Fibroblast of pulmonary artery (primary cell): ENCODE measurements at regions not wholly inside any gene's neighbourhood (a gene's known extent, or its start where the extent isn't known, plus 50 kb on each side); places are given as distances from the start of the nearest gene placed in this dataset.

Source experiments
- DNase-seq: peaks from one replicate; pipeline ENCODE4 v3.0.0-alpha.2; 2010; ENCODE audit warnings: low read depth
- H3K4me3 ChIP-seq: replicated peaks from 2 replicates; pipeline ENCODE4 v1.5.1; 2011; ENCODE audit warnings: low read depth, mild to moderate bottlenecking, control low read depth, low read length, moderate library complexity
- CTCF ChIP-seq: IDR thresholded peaks from 2 replicates; pipeline ENCODE4 v1.5.1; 2011; ENCODE audit warnings: mild to moderate bottlenecking, control low read depth, low read length, inconsistent platforms; ENCODE audit errors: missing control alignments

GRCh38 chr13:48761256-48761655, 107.5 kb downstream of the CYSLTR2 start:
- no peak overlapping the region for H3K4me3 ChIP-seq
- TF ChIP-seq CTCF: no peak
- no peak for DNase-seq

- H3K4me3 ChIP-seq: no peak overlapping the region
- peak; percentile 97 for DNase-seq
- TF ChIP-seq CTCF: no peak
These were observed 115.5 kb downstream of the CYSLTR2 start for GRCh38 chr13:48769107-48769704.

DNA sequence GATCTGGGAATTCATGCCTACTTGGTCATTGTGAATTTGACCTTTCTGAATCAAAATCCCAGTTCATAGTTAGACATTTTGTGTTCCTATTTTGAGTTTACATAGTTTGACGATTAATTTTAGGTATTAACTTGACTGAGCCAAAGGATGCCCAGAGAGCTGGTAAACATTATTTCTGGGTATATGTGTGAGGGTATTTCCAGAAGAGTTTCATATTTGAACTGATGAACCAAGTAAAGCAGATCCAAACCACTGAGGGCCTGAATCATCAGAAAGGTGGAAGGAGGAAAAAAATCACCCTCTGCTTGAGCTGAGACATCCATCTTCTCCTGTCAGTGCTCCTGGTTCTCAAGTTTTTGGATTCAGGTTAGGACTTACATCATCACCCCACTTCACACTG, 116.6 kb downstream of the CYSLTR2 start:
- DNase-seq: no peak
- no peak overlapping the region for H3K4me3 ChIP-seq
- no peak for TF ChIP-seq CTCF

- no peak overlapping the region for H3K4me3 ChIP-seq
- no peak for TF ChIP-seq CTCF
- DNase-seq: no peak
These were observed 119.2 kb downstream of the CYSLTR2 start for GRCh38 chr13:48772908-48773307.

DNA sequence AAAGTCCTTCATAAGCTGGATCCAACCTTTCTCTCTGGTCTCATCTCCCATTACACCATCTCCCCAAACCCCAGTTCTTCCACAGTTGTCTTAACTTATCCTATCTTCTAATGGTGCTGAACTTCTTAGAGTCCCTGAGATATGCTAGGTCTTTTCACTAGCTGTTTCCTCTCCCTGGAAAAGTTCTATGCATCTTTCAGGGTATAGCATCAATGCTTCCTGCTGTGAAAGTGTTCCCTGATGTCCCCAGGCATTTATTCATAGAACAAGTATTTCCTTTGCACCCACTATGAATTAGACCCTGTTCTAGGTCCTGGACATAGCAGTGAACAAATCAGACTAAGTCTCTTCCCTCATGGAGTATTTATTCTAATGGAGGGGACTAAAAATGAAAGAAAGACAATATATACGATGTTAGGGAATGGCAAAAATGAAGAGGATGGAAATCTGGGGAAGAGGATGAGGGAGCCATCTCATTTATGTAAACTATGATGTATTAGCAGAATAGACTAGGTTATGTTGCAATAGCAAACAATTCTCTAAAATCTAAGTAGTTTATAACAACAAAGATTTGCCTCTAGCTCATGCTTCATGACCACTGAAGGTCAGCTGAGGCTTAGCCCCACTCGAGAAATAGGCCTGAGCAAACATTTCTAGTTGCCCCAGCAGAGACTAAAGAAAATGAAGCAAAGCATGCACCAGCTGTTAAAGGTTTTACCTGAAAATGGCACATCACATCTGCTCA, 120.0 kb downstream of the CYSLTR2 start:
- DNase-seq: no peak
- no peak overlapping the region for H3K4me3 ChIP-seq
- no peak for TF ChIP-seq CTCF

DNA sequence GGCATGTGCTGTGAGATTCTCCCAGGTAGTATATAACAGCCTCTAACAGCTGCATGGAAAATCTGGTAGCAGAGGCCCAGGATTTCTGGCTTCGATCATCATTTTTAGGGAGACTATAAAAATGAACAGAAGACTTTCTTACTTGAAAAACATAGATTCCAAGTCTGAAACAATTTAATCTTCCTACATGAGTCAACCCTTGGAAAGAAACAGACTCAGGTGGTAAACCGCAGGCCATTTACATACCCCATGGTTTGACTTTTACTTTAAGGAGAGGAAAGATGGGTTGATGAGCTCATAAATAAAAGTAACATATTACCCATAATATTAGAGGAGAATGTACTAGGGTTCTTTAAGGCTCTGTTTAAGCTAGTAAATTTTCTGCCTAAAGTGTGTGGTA, 121.6 kb downstream of the CYSLTR2 start:
- TF ChIP-seq CTCF: no peak
- no peak overlapping the region for H3K4me3 ChIP-seq
- DNase-seq: no peak

DNA sequence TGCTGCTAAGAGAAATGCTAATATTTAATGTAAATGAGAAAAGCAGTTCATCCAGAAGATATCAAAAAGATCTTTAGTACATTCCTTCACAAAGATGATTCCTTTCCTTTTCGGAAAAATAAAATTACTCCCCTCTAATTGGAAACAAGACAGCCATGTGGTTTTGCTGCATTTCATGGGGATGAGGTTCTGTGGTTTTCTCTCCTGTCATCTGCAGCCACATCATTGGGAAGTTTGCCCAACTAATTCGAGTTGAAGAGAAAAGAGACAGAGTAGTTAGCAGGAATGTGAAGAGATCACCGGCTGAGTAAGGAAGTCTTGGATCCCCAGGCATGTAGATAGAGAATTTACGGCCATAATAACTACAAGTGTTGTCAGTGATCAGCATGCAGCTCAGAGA, 122.1 kb downstream of the CYSLTR2 start:
- DNase-seq: peak; percentile 72
- no peak overlapping the region for H3K4me3 ChIP-seq
- no peak for TF ChIP-seq CTCF
